IMR-90 (cell line): ENCODE measurements at regions not wholly inside any gene's neighbourhood (a gene's known extent, or its start where the extent isn't known, plus 50 kb on each side); places are given as distances from the start of the nearest gene placed in this dataset.

Experiments used
- ATAC-seq: fragments of 200-7000 bp; cut with Tn5 transposase; 2 replicates; pipeline ENCODE4 v1.9.1; 2020; ENCODE audit warnings: low read depth, mild to moderate bottlenecking, moderate library complexity
- BruUV-seq: library from RNA; stranded (reverse); fragments of 400-500 nt; replicated peaks from 2 replicates; lab custom pipeline; 2021; lab: Mats Ljungman, UMichigan
- CTCF ChIA-PET: fragments of 300-600 bp; formaldehyde crosslinking; extraction: SDS; loops from one replicate; lab custom pipeline; 2021; ENCODE audit warnings: antibody characterized with exemption; lab: Yijun Ruan, JAX
- POLR2A ChIA-PET: fragments of 300-600 bp; sonication (Branson Sonifier 250); formaldehyde crosslinking; loops from one replicate; lab custom pipeline; 2022; ENCODE audit warnings: antibody characterized with exemption; ENCODE audit not compliant: unreplicated experiment; lab: Charles Lee
- DNase-seq: peaks from one replicate; pipeline ENCODE4 v3.0.0; 2013
- H2AFZ ChIP-seq: replicated peaks from 2 replicates; pipeline ENCODE3; 2013; ENCODE audit warnings: low read length, mild to moderate bottlenecking; ENCODE audit not compliant: poor library complexity
- H2AK5ac ChIP-seq: 2 replicates; pipeline ENCODE4 v1.6.1; 2013; ENCODE audit warnings: low read depth, low read length, inconsistent platforms
- H2AK9ac ChIP-seq: replicated peaks from 2 replicates; pipeline ENCODE3; 2013; ENCODE audit warnings: mild to moderate bottlenecking, low read depth, low read length, moderate library complexity; ENCODE audit not compliant: poor library complexity
- H2BK120ac ChIP-seq: 2 replicates; pipeline ENCODE4 v1.6.1; 2013; ENCODE audit warnings: low read depth, low read length, inconsistent platforms
- H2BK15ac ChIP-seq: 3 replicates; pipeline ENCODE4 v1.6.1; 2013; ENCODE audit warnings: low read depth, low read length, inconsistent platforms
- H2BK20ac ChIP-seq: 2 replicates; pipeline ENCODE4 v1.6.1; 2013; ENCODE audit warnings: low read depth, mild to moderate bottlenecking, inconsistent platforms, low read length, moderate library complexity
- H2BK5ac ChIP-seq: 2 replicates; pipeline ENCODE4 v1.6.1; 2013; ENCODE audit warnings: mild to moderate bottlenecking, low read depth, low read length, inconsistent platforms; ENCODE audit not compliant: poor library complexity, severe bottlenecking
- H3K14ac ChIP-seq: replicated peaks from 2 replicates; pipeline ENCODE4 v1.6.1; 2013; ENCODE audit warnings: low read depth, low read length, inconsistent platforms
- H3K18ac ChIP-seq: 2 replicates; pipeline ENCODE4 v1.6.1; 2013; ENCODE audit warnings: low read depth, low read length, control low read depth
- H3K23ac ChIP-seq: 2 replicates; pipeline ENCODE4 v1.6.1; 2013; ENCODE audit warnings: low read depth, low read length, inconsistent platforms
- H3K27ac ChIP-seq: 2 replicates; pipeline ENCODE4 v1.5.1; 2013; ENCODE audit warnings: mild to moderate bottlenecking, control low read depth, low read length; ENCODE audit not compliant: insufficient read depth
- H3K27me3 ChIP-seq: 2 replicates; pipeline ENCODE4 v1.6.1; 2013; ENCODE audit warnings: low read length; ENCODE audit not compliant: control insufficient read depth, insufficient read depth
- H3K36me3 ChIP-seq: 2 replicates; pipeline ENCODE4 v1.6.1; 2013; ENCODE audit warnings: low read length, mixed read lengths; ENCODE audit not compliant: control insufficient read depth, insufficient read depth
- H3K4ac ChIP-seq: 2 replicates; pipeline ENCODE4 v1.6.1; 2013; ENCODE audit warnings: low read depth, low read length, inconsistent platforms
- H3K4me1 ChIP-seq: 2 replicates; pipeline ENCODE4 v1.6.1; 2013; ENCODE audit warnings: low read length, mixed read lengths; ENCODE audit not compliant: control insufficient read depth, insufficient read depth
- H3K4me2 ChIP-seq: 2 replicates; pipeline ENCODE4 v1.6.1; 2013; ENCODE audit warnings: low read depth, mild to moderate bottlenecking, control low read depth, low read length, moderate library complexity
- H3K4me3 ChIP-seq: 2 replicates; pipeline ENCODE4 v1.5.1; 2013; ENCODE audit warnings: low read depth, mild to moderate bottlenecking, control low read depth, low read length, moderate library complexity; ENCODE audit not compliant: insufficient read depth
- H3K56ac ChIP-seq: 2 replicates; pipeline ENCODE4 v1.6.1; 2013; ENCODE audit warnings: low read length, inconsistent platforms; ENCODE audit not compliant: insufficient read depth; ENCODE audit errors: extremely low read depth
- H3K79me1 ChIP-seq, 2 experiments: 2 replicates each; pipeline ENCODE4 v1.6.1; 2013; ENCODE audit warnings: low read length in 2 of 2, inconsistent platforms in 1 of 2, low read depth in 1 of 2
- H3K9ac ChIP-seq: 2 replicates; pipeline ENCODE4 v1.6.1; 2013; ENCODE audit warnings: low read depth, low read length, control low read depth
- H3K9me1 ChIP-seq: 2 replicates; pipeline ENCODE4 v1.6.1; 2013; ENCODE audit warnings: low read length, inconsistent platforms; ENCODE audit not compliant: insufficient read depth
- H3K9me3 ChIP-seq: 2 replicates; pipeline ENCODE4 v1.6.1; 2013; ENCODE audit warnings: low read length; ENCODE audit not compliant: control insufficient read depth, insufficient read depth
- H4K20me1 ChIP-seq: 2 replicates; pipeline ENCODE4 v1.6.1; 2013; ENCODE audit warnings: low read length, inconsistent platforms; ENCODE audit not compliant: insufficient read depth
- H4K5ac ChIP-seq: 2 replicates; pipeline ENCODE4 v1.6.1; 2013; ENCODE audit warnings: mild to moderate bottlenecking, low read depth, low read length, control low read depth
- H4K8ac ChIP-seq, 2 experiments: 2 replicates each; pipeline ENCODE4 v1.6.1; 2013; ENCODE audit warnings: low read depth in 2 of 2, low read length in 2 of 2, control low read depth in 1 of 2, inconsistent platforms in 1 of 2
- H4K91ac ChIP-seq: 2 replicates; pipeline ENCODE4 v1.6.1; 2013; ENCODE audit warnings: low read depth, low read length, inconsistent platforms; ENCODE audit not compliant: insufficient read depth
- BHLHE40 ChIP-seq: fragments of 150-350 bp; IDR thresholded peaks from 2 replicates; pipeline ENCODE4 v1.6.1; 2016; ENCODE audit warnings: mild to moderate bottlenecking, low read depth, low read length
- CEBPB ChIP-seq: IDR thresholded peaks from 2 replicates; pipeline ENCODE4 v1.6.1; 2012; ENCODE audit warnings: low read depth, low read length, improper control_type of control experiment
- CHD1 ChIP-seq: IDR thresholded peaks from 2 replicates; pipeline ENCODE4 v1.6.1; 2012; ENCODE audit warnings: low read depth, low read length, improper control_type of control experiment
- FOS ChIP-seq: fragments of 150-350 bp; IDR thresholded peaks from 2 replicates; pipeline ENCODE4 v1.6.1; 2016; ENCODE audit warnings: low read depth, low read length
- MAFK ChIP-seq: IDR thresholded peaks from 2 replicates; pipeline ENCODE4 v1.6.1; 2012; ENCODE audit warnings: low read depth, low read length, improper control_type of control experiment
- MAZ ChIP-seq: IDR thresholded peaks from 2 replicates; pipeline ENCODE4 v1.6.1; 2012; ENCODE audit warnings: low read depth, mild to moderate bottlenecking, low read length, improper control_type of control experiment, moderate library complexity, borderline replicate concordance
- NFE2L2 ChIP-seq: fragments of 150-350 bp; IDR thresholded peaks from 2 replicates; pipeline ENCODE4 v1.6.1; 2016; ENCODE audit warnings: low read depth, mild to moderate bottlenecking, low read length
- POLR2A ChIP-seq: IDR thresholded peaks from 2 replicates; pipeline ENCODE4 v1.6.1; 2012; ENCODE audit warnings: mild to moderate bottlenecking, low read depth, low read length
- RAD21 ChIP-seq: IDR thresholded peaks from 2 replicates; pipeline ENCODE4 v1.6.1; 2012; ENCODE audit warnings: low read length, improper control_type of control experiment
- RCOR1 ChIP-seq: IDR thresholded peaks from 2 replicates; pipeline ENCODE4 v1.6.1; 2012; ENCODE audit warnings: mild to moderate bottlenecking, low read length, improper control_type of control experiment; ENCODE audit not compliant: insufficient replicate concordance
- RFX5 ChIP-seq: IDR thresholded peaks from 2 replicates; pipeline ENCODE4 v1.8.0; 2012; ENCODE audit warnings: low read depth, mild to moderate bottlenecking, low read length, moderate library complexity
- dilution Hi-C: fragments of 300-500 bp; cut with HindIII; formaldehyde crosslinking; loops from one replicate; pipeline ENCODE4 v1.14.3; 2018; ENCODE audit warnings: low sequenced_read_pairs; ENCODE audit not compliant: unreplicated experiment
- in situ Hi-C: fragments of 300-500 bp; cut with MboI; formaldehyde crosslinking; loops from 3 replicates; pipeline ENCODE4 v1.14.3; 2019; ENCODE audit warnings: low sequenced_read_pairs, inconsistent platforms, mixed read lengths
- intact Hi-C: fragments of 100-400 bp; cut with micrococcal nuclease; formaldehyde crosslinking; loops from 2 replicates; pipeline ENCODE4 v1.10.0; 2022
- TF ChIP-seq, protein P1 (sequence below): fragments of 150-350 bp; IDR thresholded peaks from 2 replicates; pipeline ENCODE4 v1.6.1; 2016; ENCODE audit warnings: low read depth, mild to moderate bottlenecking, low read length, moderate library complexity, borderline replicate concordance
- TF ChIP-seq, protein P2 (sequence below): conservative IDR thresholded peaks from 2 replicates; pipeline ENCODE4 v1.5.1; 2012; ENCODE audit warnings: mild to moderate bottlenecking, low read depth, low read length, improper control_type of control experiment
- TF ChIP-seq, protein P3 (sequence below): fragments of 150-350 bp; IDR thresholded peaks from 2 replicates; pipeline ENCODE4 v1.6.1; 2017; ENCODE audit warnings: mild to moderate bottlenecking, antibody characterized with exemption, low read length, low read depth

DNA sequence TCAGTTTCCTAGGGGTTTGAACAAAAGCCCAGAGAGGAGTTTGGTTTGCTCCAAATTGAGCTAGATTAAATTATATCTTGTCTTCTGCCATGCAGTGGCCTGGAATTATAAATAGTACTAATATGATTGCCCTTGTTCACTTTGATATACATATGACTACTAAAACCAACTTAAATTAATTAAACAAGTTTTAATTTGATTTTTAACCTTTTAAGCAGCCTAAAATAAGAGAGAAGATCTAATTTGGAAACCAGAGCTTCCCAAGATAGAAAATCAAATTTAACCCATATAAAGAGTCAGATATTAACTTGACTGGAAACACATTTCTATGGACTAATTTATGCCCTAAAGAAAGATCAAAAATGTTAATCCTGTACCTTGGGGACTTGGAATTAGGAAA lies 444.5 kb upstream of the SLC8A1 start:
- no peaks in the 10 kb centered on the region for H3K27me3 ChIP-seq
- no peaks in the 10 kb centered on the region for H3K36me3 ChIP-seq
- H3K9me3 ChIP-seq, result no peaks in the 10 kb centered on the region
- H3K14ac ChIP-seq, result no peak overlapping the region
- CTCF ChIA-PET, result no interaction called here
- TF ChIP-seq POLR2A (no peak), NFE2L2 (no peak), RCOR1 (no peak), RFX5 (no peak), CEBPB (no peak), MAZ (no peak), MAFK (no peak), CHD1 (no peak), RAD21 (no peak), FOS (no peak), BHLHE40 (no peak)
- TF ChIP-seq, protein P1, sequence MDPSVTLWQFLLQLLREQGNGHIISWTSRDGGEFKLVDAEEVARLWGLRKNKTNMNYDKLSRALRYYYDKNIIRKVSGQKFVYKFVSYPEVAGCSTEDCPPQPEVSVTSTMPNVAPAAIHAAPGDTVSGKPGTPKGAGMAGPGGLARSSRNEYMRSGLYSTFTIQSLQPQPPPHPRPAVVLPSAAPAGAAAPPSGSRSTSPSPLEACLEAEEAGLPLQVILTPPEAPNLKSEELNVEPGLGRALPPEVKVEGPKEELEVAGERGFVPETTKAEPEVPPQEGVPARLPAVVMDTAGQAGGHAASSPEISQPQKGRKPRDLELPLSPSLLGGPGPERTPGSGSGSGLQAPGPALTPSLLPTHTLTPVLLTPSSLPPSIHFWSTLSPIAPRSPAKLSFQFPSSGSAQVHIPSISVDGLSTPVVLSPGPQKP, result no peak
- TF ChIP-seq, protein P2, sequence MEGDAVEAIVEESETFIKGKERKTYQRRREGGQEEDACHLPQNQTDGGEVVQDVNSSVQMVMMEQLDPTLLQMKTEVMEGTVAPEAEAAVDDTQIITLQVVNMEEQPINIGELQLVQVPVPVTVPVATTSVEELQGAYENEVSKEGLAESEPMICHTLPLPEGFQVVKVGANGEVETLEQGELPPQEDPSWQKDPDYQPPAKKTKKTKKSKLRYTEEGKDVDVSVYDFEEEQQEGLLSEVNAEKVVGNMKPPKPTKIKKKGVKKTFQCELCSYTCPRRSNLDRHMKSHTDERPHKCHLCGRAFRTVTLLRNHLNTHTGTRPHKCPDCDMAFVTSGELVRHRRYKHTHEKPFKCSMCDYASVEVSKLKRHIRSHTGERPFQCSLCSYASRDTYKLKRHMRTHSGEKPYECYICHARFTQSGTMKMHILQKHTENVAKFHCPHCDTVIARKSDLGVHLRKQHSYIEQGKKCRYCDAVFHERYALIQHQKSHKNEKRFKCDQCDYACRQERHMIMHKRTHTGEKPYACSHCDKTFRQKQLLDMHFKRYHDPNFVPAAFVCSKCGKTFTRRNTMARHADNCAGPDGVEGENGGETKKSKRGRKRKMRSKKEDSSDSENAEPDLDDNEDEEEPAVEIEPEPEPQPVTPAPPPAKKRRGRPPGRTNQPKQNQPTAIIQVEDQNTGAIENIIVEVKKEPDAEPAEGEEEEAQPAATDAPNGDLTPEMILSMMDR, result no peak
- TF ChIP-seq, protein P3, sequence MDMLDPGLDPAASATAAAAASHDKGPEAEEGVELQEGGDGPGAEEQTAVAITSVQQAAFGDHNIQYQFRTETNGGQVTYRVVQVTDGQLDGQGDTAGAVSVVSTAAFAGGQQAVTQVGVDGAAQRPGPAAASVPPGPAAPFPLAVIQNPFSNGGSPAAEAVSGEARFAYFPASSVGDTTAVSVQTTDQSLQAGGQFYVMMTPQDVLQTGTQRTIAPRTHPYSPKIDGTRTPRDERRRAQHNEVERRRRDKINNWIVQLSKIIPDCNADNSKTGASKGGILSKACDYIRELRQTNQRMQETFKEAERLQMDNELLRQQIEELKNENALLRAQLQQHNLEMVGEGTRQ, result no peak
- H3K9me1 ChIP-seq, result no peaks in the 10 kb centered on the region
- ATAC-seq (no peak), DNase-seq (no peak)
- H2AK9ac ChIP-seq, result no peak overlapping the region
- no peak overlapping the region for H4K8ac ChIP-seq
- H3K79me1 ChIP-seq, result no peaks in the 10 kb centered on the region
- H2BK20ac ChIP-seq, result no peak overlapping the region
- no peak overlapping the region for H3K4me3 ChIP-seq
- H3K27ac ChIP-seq, result no peak overlapping the region
- no peak overlapping the region for H2BK120ac ChIP-seq
- no peak overlapping the region for H2AFZ ChIP-seq
- H3K4me2 ChIP-seq, result no peak overlapping the region
- no peak overlapping the region for H4K91ac ChIP-seq
- BruUV-seq, result no TSS peak
- no peak overlapping the region for H3K18ac ChIP-seq
- H3K4me1 ChIP-seq, result no peaks in the 10 kb centered on the region
- H2AK5ac ChIP-seq, result no peak overlapping the region
- in situ Hi-C loops, result no loop called here
- H3K56ac ChIP-seq, result no peak overlapping the region
- no peak overlapping the region for H2BK5ac ChIP-seq
- no peak overlapping the region for H4K5ac ChIP-seq
- intact Hi-C loops, result no loop called here
- no peak overlapping the region for H3K23ac ChIP-seq
- POLR2A ChIA-PET, result no interaction called here
- dilution Hi-C loops, result no loop called here
- no peak overlapping the region for H2BK15ac ChIP-seq
- H4K20me1 ChIP-seq, result no peaks in the 10 kb centered on the region
- no peak overlapping the region for H3K9ac ChIP-seq
- H3K4ac ChIP-seq, result no peak overlapping the region
